IgD-negative memory B cell (primary cell): ENCODE measurements at regions not wholly inside any gene's neighbourhood (a gene's known extent, or its start where the extent isn't known, plus 50 kb on each side); places are given as distances from the start of the nearest gene placed in this dataset.

ENCODE experiments used
- H3K27ac Mint-ChIP-seq, 3 donors: one replicate each; pipeline ENCODE4 v1.8.0; 2020 to 2022; ENCODE audit warnings: mild to moderate bottlenecking in 3 of 3, mixed read lengths in 3 of 3, moderate library complexity in 1 of 3
- H3K27me3 Mint-ChIP-seq: one replicate; pipeline ENCODE4 v1.8.0; 2021; ENCODE audit warnings: mixed read lengths
- H3K36me3 Mint-ChIP-seq: one replicate; pipeline ENCODE4 v1.8.0; 2020; ENCODE audit warnings: mild to moderate bottlenecking, mixed read lengths
- H3K4me1 Mint-ChIP-seq, 3 donors: one replicate each; pipeline ENCODE4 v1.8.0; 2020 to 2022; ENCODE audit warnings: mixed read lengths in 3 of 3, mild to moderate bottlenecking in 1 of 3
- H3K4me3 Mint-ChIP-seq, 4 donors: one replicate each; pipeline ENCODE4 v1.8.0; 2020 to 2022; ENCODE audit warnings: mild to moderate bottlenecking in 4 of 4, mixed read lengths in 4 of 4, moderate library complexity in 3 of 4
- H3K9me3 Mint-ChIP-seq, 3 donors: one replicate each; pipeline ENCODE4 v1.8.0; 2020 to 2021; ENCODE audit warnings: mixed read lengths in 3 of 3, mild to moderate bottlenecking in 1 of 3

DNA sequence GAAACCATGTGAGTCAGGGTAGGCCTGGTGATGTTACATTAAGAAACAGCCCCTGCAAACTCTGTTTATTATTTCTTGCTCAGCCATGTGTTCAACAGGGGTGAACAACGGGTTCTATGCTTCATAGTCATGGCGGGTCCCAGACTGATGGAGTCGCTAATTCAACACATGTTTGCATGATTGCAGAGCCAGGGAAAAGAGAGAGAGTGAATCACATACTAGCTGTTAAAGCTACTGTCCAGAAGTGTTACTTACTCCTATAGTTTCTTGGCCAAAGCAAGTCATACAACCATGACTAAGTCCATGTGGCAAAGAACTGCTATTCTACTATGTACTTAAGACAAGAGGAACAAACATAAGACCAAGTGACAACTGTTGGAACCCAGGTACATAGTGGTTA is 241.2 kb upstream of the SKOR2 start:
- H3K27ac Mint-ChIP-seq, result no peak overlapping the region
- peaks cover 1% of the 10 kb centered on the region for H3K36me3 Mint-ChIP-seq
- H3K4me3 Mint-ChIP-seq, result no peak overlapping the region
- H3K4me1 Mint-ChIP-seq, result peaks cover 0 to 2% (median 0%) of the 10 kb centered on the region in 3 donors
- H3K27me3 Mint-ChIP-seq, result peaks cover 3% of the 10 kb centered on the region
- peaks cover 0 to 5% (median 2%) of the 10 kb centered on the region in 3 donors for H3K9me3 Mint-ChIP-seq

DNA sequence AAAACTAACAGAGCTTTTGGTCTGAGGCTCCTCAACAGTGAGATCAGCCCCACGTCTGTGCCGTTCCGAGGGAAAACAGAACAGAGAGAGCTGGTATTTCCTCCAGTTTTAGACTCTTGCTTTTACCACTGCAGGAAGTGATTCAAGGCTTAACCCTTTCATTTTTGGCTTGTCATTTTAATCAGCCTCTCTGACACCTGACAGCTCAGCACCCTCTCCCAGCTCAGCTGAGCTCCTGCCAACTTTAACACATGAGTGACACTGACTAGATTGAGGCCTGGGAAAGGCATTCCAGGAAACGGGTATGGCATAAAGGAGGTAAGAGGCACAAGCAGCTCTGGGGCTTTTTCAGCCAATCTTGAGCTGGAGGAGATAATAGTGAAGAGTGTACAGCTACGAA is 239.4 kb upstream of the SKOR2 start:
- peaks cover 1% of the 10 kb centered on the region for H3K36me3 Mint-ChIP-seq
- peaks cover 0 to 2% (median 0%) of the 10 kb centered on the region in 3 donors for H3K4me1 Mint-ChIP-seq
- H3K27me3 Mint-ChIP-seq, result peaks cover 5% of the 10 kb centered on the region
- peaks cover 0 to 5% (median 3%) of the 10 kb centered on the region in 3 donors for H3K9me3 Mint-ChIP-seq
- no peak overlapping the region for H3K27ac Mint-ChIP-seq
- H3K4me3 Mint-ChIP-seq, result no peak overlapping the region

DNA sequence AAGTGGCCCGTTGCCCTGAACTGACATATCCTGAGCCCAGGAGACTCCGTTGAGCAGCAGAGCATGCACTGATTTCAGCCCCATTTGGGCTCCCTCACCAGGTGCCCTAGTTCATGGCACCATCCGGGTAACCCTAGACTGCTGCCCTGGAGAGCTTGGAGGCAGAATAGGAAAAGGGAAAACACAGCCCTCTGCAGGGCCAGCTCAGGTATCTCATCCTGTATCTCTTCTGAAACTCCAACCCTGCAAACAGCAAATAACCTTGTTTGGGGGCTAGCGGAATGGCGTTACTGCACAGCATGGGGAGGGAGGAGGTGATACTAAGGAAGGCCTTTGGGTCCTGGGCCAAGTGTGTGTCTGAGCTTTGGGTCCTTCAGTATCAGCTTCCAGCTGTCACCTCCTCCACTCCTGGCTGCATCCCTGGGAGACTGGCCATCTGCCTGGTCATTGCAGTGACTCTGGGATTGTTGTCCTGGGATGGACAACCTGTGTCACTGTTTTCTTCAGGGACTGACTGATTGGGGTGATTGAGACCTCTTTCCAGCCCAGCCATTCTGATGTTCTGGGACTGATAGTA is 233.8 kb upstream of the SKOR2 start:
- Mint-ChIP-seq H3K27ac (no peak overlapping the region), H3K4me3 (no peak overlapping the region), H3K27me3 (peaks cover 16% of the 10 kb centered on the region), H3K9me3 (peaks cover 0 to 8% (median 0%) of the 10 kb centered on the region in 3 donors), H3K36me3 (peaks cover 1% of the 10 kb centered on the region), H3K4me1 (peaks cover 0 to 2% (median 0%) of the 10 kb centered on the region in 3 donors)

DNA sequence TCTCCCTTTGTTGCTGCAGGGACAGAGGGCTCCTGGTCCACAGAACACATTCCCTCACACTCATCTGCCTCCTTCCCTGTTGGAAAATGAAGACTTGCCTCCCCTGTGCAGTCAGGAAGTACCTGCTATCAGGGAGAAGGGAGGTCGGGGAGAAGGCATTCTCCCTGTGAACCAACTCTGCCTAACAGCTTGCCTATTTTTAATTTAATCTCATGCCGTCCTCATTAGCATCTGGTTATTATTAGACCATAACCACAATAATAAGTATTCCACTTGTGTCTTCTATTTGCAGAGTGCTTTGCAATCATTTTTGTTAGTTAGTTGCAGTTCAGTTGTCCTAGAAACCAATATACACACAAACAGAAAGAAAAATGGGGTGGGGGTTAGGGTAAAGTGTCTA is 232.6 kb upstream of the SKOR2 start:
- H3K4me1 Mint-ChIP-seq, result no peaks in the 10 kb centered on the region
- H3K4me3 Mint-ChIP-seq, result no peak overlapping the region
- peaks cover 16% of the 10 kb centered on the region for H3K27me3 Mint-ChIP-seq

DNA sequence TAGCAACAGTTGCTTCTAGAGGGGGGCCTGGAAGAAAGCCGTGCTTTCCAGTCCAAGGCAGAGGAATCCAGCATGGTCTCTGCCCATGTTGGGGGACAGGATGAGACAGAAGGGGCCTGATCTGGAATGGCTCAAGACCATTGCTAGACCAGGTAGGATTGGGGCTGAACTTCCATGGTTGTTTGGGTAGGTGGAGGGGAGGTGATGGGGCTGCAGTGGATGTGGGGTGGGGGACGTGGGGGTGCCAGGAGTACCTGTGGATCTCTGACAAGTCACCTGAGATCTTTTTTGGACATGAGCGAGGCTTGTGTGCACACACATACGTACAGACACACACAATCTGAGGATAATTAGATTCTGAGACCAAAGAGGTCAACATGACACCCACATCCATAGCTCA is 228.7 kb upstream of the SKOR2 start:
- peaks cover 13% of the 10 kb centered on the region for H3K27me3 Mint-ChIP-seq
- H3K4me1 Mint-ChIP-seq, result no peaks in the 10 kb centered on the region
- no peaks in the 10 kb centered on the region for H3K36me3 Mint-ChIP-seq
- H3K4me3 Mint-ChIP-seq, result no peak overlapping the region
- H3K27ac Mint-ChIP-seq, result no peak overlapping the region
- H3K9me3 Mint-ChIP-seq, result peaks cover 0 to 4% (median 0%) of the 10 kb centered on the region in 3 donors

More for the DNA sequence above, 232.6 kb upstream of the SKOR2 start:
- Mint-ChIP-seq H3K36me3 (no peaks in the 10 kb centered on the region), H3K27ac (no peak overlapping the region), H3K9me3 (peaks cover 0 to 8% (median 0%) of the 10 kb centered on the region in 3 donors)

DNA sequence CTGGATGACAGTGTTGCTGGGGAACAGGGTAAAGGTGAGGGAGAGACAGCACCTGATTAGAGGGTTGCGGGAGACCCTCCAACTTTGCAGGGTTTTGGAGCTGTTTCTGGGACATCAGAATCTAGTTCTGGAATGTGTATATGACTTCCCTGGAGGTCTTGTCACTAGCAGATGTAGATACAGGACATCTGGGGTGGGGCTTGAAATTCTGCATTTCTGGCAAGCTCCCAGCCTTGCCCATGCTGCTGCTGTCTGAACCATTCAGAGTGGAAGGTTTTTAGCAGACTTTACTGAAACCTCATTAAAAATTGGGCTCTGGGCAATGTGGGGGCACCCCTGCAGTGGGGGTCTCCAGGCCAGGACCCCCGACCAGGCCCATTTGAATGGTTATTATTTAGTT is 220.3 kb upstream of the SKOR2 start:
- H3K4me1 Mint-ChIP-seq, result no peaks in the 10 kb centered on the region
- H3K27ac Mint-ChIP-seq, result no peak overlapping the region
- no peak overlapping the region for H3K4me3 Mint-ChIP-seq
- peaks cover 7% of the 10 kb centered on the region for H3K27me3 Mint-ChIP-seq
- H3K9me3 Mint-ChIP-seq, result no peaks in the 10 kb centered on the region
- H3K36me3 Mint-ChIP-seq, result peaks cover 1% of the 10 kb centered on the region

DNA sequence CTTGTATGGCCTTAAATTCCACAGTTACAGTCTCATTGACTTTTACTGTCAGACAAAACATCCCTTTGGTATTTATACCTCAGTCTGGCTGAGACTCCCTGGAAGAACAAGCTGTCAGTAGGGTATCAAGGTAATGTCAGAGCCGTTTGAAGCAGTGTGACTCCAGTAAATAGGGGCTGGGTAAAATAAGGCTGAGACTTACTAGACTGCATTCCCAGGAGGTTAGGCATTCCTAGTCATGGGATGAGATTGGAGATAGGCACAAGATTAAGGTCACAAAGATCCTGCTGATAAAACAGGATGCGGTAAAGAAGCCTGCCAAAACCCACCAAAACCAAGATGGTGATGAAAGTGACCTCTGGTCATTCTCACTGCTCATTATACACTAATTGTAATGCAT is 219.5 kb upstream of the SKOR2 start:
- H3K4me1 Mint-ChIP-seq, result no peaks in the 10 kb centered on the region
- H3K36me3 Mint-ChIP-seq, result peaks cover 1% of the 10 kb centered on the region
- H3K4me3 Mint-ChIP-seq, result no peak overlapping the region
- H3K9me3 Mint-ChIP-seq, result no peaks in the 10 kb centered on the region
- H3K27me3 Mint-ChIP-seq, result peaks cover 7% of the 10 kb centered on the region
- no peak overlapping the region for H3K27ac Mint-ChIP-seq

DNA sequence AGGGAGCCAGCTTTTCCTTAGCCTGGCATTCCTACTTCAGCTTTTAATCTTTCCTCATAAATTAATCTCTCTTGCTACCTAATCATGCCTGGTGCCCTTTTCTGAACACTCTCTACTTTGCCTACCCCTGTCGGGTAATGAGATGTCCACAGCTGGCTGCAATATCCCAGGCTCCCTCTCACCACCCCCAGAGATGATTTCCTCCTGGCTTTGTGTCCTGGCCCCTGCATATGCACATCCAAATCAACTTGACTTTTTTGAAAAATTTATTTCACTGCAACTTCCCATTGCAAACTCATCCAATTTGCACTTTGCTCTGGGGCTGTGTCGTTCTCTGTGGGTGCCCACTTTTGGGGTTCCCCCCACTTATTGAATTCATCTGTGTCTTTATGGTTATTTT is 218.1 kb upstream of the SKOR2 start:
- Mint-ChIP-seq H3K4me3 (no peak overlapping the region), H3K27ac (no peak overlapping the region), H3K4me1 (no peaks in the 10 kb centered on the region), H3K9me3 (no peaks in the 10 kb centered on the region), H3K36me3 (peaks cover 1% of the 10 kb centered on the region), H3K27me3 (peaks cover 7% of the 10 kb centered on the region)

DNA sequence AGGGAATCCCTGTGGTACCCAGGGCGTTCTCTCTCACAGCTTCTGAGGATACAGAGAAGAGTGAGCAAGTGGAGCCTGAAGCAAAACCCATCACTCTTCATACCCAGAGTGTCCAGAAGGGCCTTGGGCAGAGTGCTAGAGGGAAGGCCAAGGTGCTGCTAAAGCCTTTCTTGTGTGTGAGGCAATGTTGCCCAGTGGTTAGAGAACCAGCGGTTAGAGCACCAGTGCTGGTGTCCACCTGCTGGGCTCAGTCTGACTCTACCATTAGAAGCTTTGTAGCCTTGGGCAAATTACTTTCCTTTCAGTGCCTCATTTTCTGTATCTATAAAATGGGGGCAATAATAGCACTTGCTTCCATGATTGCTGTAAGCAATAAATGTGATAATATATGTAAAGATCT is 210.5 kb upstream of the SKOR2 start:
- Mint-ChIP-seq H3K9me3 (no peaks in the 10 kb centered on the region), H3K4me3 (no peak overlapping the region), H3K36me3 (no peaks in the 10 kb centered on the region), H3K27me3 (no peaks in the 10 kb centered on the region), H3K4me1 (no peaks in the 10 kb centered on the region), H3K27ac (no peak overlapping the region)

DNA sequence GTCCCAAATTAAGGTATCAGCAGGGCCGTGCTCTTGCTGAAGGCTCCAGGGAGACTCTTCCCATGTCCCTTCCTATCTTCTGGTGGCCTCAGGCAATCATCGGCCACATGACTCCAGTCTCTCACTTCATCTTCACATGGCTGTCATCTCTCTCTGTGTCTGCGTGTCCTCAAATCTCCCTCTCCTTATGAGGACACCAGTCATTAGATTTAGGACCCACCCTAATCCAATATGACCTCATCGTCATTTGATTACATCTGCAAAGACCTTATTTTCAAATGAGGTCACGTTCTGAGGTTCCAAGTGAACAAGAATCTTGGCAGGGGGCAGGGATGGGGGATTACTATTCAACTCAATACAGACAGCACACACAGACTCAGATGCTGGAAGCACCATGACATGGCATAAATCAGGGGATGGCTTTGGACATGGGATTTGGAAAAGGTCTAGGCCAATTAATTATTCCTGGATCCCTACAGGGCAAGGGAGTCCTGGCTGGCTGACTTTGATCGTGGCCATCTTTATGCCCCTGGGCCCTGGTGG is 210.0 kb upstream of the SKOR2 start:
- no peaks in the 10 kb centered on the region for H3K36me3 Mint-ChIP-seq
- H3K4me1 Mint-ChIP-seq, result no peaks in the 10 kb centered on the region
- no peak overlapping the region for H3K4me3 Mint-ChIP-seq
- H3K27me3 Mint-ChIP-seq, result no peaks in the 10 kb centered on the region
- no peak overlapping the region for H3K27ac Mint-ChIP-seq
- no peaks in the 10 kb centered on the region for H3K9me3 Mint-ChIP-seq

DNA sequence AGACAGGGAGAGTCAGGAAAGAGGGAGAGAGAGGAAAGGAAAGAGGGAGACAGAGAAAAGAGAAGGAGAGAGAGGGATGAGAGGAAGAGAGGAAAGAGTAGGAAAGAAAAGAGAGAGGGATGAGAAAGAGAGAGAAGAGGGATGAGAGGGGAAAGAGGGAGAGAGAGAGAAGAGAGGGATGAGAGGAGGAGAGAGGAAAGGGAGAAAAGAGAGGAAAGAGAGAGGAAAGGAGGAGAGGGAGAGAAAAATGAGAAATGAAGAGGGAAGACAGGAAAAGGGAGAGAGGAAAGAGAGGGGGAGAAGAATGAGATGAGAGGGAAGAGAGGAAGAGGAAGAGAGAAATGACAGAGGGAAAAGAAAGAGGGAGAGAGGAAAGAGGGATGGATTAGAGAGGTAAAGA is 207.0 kb upstream of the SKOR2 start:
- Mint-ChIP-seq H3K4me3 (no peak overlapping the region), H3K27me3 (no peaks in the 10 kb centered on the region), H3K9me3 (peaks cover 0 to 1% (median 0%) of the 10 kb centered on the region in 3 donors), H3K36me3 (no peaks in the 10 kb centered on the region), H3K4me1 (no peaks in the 10 kb centered on the region), H3K27ac (no peak overlapping the region)

DNA sequence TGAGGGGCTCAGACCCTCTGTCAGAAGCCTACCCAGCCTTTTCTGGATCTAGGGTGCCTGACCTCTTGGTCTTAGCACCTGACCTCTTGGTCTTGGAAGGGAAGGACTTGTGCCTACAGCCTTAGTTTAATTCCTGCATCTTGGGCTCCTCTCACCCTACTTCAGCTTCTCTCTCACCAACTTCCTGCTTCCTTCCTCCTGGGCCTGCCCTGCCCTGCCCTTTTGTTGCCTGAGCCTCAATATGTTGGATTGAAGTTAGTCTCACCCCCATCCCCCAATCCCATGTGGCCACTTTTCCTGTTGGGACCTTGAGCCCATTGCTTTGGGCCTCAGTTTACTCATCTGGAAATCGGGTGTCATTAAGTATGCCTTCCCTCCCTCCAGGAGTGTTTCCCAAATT is 206.2 kb upstream of the SKOR2 start:
- peaks cover 0 to 1% (median 0%) of the 10 kb centered on the region in 3 donors for H3K9me3 Mint-ChIP-seq
- no peaks in the 10 kb centered on the region for H3K27me3 Mint-ChIP-seq
- H3K4me3 Mint-ChIP-seq, result no peak overlapping the region
- no peak overlapping the region for H3K27ac Mint-ChIP-seq
- no peaks in the 10 kb centered on the region for H3K36me3 Mint-ChIP-seq
- no peaks in the 10 kb centered on the region for H3K4me1 Mint-ChIP-seq

DNA sequence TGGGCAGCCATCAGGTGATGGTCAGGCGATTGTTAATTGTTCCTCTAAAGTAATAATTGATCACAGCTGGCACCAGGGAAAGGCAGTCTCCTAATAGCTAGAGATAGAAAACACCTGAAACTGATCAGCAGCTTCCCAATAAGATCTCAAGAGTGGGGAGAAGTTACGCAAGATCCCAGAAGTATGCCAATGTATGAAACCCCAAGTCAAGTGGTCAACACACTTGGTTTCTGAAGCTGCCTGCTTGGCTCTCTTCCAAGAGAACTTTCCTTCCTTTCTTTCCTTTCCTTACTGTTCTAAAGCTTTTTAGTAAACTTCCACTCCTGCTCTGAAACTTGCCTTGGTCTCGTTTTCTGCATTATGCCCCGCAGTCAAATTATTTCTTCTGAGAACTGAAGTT is 201.6 kb upstream of the SKOR2 start:
- H3K36me3 Mint-ChIP-seq, result no peaks in the 10 kb centered on the region
- H3K27ac Mint-ChIP-seq, result no peak overlapping the region
- no peak overlapping the region for H3K4me3 Mint-ChIP-seq
- peaks cover 2% of the 10 kb centered on the region for H3K27me3 Mint-ChIP-seq
- H3K9me3 Mint-ChIP-seq, result peaks cover 0 to 3% (median 1%) of the 10 kb centered on the region in 3 donors
- H3K4me1 Mint-ChIP-seq, result no peaks in the 10 kb centered on the region

DNA sequence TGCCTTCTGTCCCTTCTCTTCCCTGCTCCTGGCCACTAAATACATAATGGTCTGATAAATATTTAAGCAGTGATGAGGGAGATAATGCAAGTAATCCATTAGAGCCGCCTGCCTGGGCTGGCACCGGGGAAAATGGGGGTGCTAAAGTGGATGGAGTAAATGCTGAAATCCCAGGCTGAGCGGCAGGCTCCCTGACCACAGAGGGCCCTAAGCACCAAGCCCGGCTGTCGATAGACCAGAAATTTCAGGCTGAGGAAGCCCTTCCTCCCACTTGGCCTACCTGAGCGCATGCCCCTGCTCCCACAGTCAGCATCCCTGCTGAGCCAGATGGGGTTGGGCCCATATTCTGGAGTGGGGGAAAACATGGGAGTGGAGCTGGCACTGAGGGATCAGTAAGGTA is 197.5 kb upstream of the SKOR2 start:
- H3K9me3 Mint-ChIP-seq, result peaks cover 6 to 8% (median 6%) of the 10 kb centered on the region in 3 donors
- no peak overlapping the region for H3K4me3 Mint-ChIP-seq
- H3K36me3 Mint-ChIP-seq, result no peaks in the 10 kb centered on the region
- H3K27me3 Mint-ChIP-seq, result peaks cover 2% of the 10 kb centered on the region
- no peak overlapping the region for H3K27ac Mint-ChIP-seq
- no peaks in the 10 kb centered on the region for H3K4me1 Mint-ChIP-seq

DNA sequence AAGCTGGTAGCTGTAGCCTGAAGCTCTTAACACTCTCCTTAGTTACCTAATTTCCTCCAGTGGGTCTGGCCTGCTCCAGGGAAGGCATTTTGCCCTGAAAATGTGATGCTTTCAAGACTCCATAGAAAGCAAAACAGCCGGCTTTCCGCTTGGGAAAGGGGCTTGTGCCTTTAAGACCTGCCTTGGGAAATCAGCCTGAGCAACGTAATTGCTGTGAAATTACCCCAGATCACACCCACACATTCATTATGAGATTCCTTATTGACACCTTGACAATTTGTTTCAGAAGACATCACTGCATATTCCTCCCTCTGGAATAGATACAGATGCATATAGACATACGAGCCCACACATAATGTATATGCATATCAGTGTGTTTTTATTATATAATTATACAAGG is 190.5 kb upstream of the SKOR2 start:
- peaks cover 6% of the 10 kb centered on the region for H3K27me3 Mint-ChIP-seq
- peaks cover 3 to 6% (median 5%) of the 10 kb centered on the region in 3 donors for H3K9me3 Mint-ChIP-seq
- no peaks in the 10 kb centered on the region for H3K36me3 Mint-ChIP-seq
- no peak overlapping the region for H3K27ac Mint-ChIP-seq
- no peak overlapping the region for H3K4me3 Mint-ChIP-seq
- no peaks in the 10 kb centered on the region for H3K4me1 Mint-ChIP-seq

DNA sequence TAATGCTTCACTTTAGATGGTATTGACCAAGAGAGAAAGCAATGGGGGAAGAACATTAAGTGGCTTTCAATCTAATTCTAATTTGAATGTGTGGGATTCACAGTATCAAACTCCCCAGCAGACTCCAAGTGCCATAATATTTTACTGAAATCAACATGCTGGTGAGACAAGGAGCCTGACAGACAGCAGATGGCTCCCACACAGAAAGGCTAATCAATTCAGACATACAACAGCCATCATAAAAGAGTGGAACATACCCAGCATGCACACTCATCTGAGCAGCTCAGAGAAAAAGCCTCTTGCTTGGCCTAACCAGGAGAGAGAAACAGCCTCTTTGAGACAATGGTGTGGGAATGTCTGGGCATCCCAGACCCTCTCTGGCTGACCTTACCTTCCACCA is 186.5 kb upstream of the SKOR2 start:
- no peak overlapping the region for H3K4me3 Mint-ChIP-seq
- H3K4me1 Mint-ChIP-seq, result no peaks in the 10 kb centered on the region
- H3K36me3 Mint-ChIP-seq, result no peaks in the 10 kb centered on the region
- peaks cover 6% of the 10 kb centered on the region for H3K27me3 Mint-ChIP-seq
- no peak overlapping the region for H3K27ac Mint-ChIP-seq
- H3K9me3 Mint-ChIP-seq, result no peaks in the 10 kb centered on the region
